ENCODE measurements at regions not wholly inside any gene's neighbourhood (a gene's known extent, or its start where the extent isn't known, plus 50 kb on each side); places are given as distances from the start of the nearest gene placed in this dataset.

GRCh38 chr10:45220931-45221330 lies 94.5 kb downstream of the OR13A1 start:
- H3K4me3 ChIP-seq (ENCODE audit: insufficient read depth, low read depth, low read length) = no peak overlapping the region

More at GRCh38 chr10:45220931-45221330, 94.5 kb downstream of the OR13A1 start:
- Histone ChIP-seq H3K56ac (ENCODE audit: extremely low read depth, insufficient read depth, low read length) (no peak overlapping the region), H3K4ac (ENCODE audit: low read depth, low read length) (no peak overlapping the region), H3K9ac (ENCODE audit: low read depth, low read length) (no peak overlapping the region), H4K5ac (ENCODE audit: low read depth, low read length) (no peak overlapping the region), H4K8ac (ENCODE audit: low read depth in 2 of 2, low read length in 2 of 2) (no peak overlapping the region), H4K91ac (ENCODE audit: insufficient read depth, low read depth, low read length) (no peak overlapping the region), H2BK120ac (ENCODE audit: low read depth, low read length) (no peak overlapping the region), H3K36me3 (ENCODE audit: control insufficient read depth, insufficient read depth, low read length) (no peaks in the 10 kb centered on the region), H2AK5ac (ENCODE audit: low read depth, low read length) (no peak overlapping the region), H2BK5ac (ENCODE audit: low read depth, low read length, poor library complexity, severe bottlenecking) (no peak overlapping the region), H3K9me1 (ENCODE audit: insufficient read depth, low read length) (no peaks in the 10 kb centered on the region), H3K14ac (replicated peaks; ENCODE audit: low read depth, low read length) (no peak overlapping the region), H3K79me1 (ENCODE audit: low read depth in 1 of 2, low read length in 2 of 2) (no peaks in the 10 kb centered on the region), H3K27ac (ENCODE audit: insufficient read depth, low read length) (no peak overlapping the region), H2BK20ac (ENCODE audit: low read depth, low read length) (no peak overlapping the region), H2BK15ac (ENCODE audit: low read depth, low read length) (no peak overlapping the region), H4K20me1 (ENCODE audit: insufficient read depth, low read length) (no peaks in the 10 kb centered on the region), H2AFZ (replicated peaks; ENCODE audit: low read length, poor library complexity) (no peak overlapping the region), H3K9me3 (ENCODE audit: control insufficient read depth, insufficient read depth, low read length) (no peaks in the 10 kb centered on the region), H3K23ac (ENCODE audit: low read depth, low read length) (no peak overlapping the region), H3K4me2 (ENCODE audit: low read depth, low read length) (no peak overlapping the region), H3K4me1 (ENCODE audit: control insufficient read depth, insufficient read depth, low read length) (no peaks in the 10 kb centered on the region), H3K27me3 (ENCODE audit: control insufficient read depth, insufficient read depth, low read length) (peaks cover 2% of the 10 kb centered on the region; the same call in 1 of the 2 replicates), H3K18ac (ENCODE audit: low read depth, low read length) (no peak overlapping the region), H2AK9ac (replicated peaks; ENCODE audit: low read depth, low read length, poor library complexity) (no peak overlapping the region)
- intact Hi-C loops (cut with micrococcal nuclease) (no loop called here), dilution Hi-C loops (cut with HindIII; ENCODE audit: low sequenced_read_pairs, unreplicated experiment) (no loop called here), in situ Hi-C loops (cut with MboI; ENCODE audit: low sequenced_read_pairs) (no loop called here)
- POLR2A ChIA-PET (ENCODE audit: unreplicated experiment) = no interaction called here
- ATAC-seq (ENCODE audit: low read depth) = no peak
- DNase-seq = no peak
- no TSS peak for BruUV-seq (replicated peaks)
- CTCF ChIA-PET = interaction anchor here (1.5 kb wide), 1 partner anchor 10 kb away, joined by 3 read pairs; no protein-coding TSS in a partner anchor
- TF ChIP-seq CEBPB (IDR thresholded peaks at IDR 0.05; ENCODE audit: low read depth, low read length) = no peak
- no peak for TF ChIP-seq POLR2A (IDR thresholded peaks at IDR 0.05; ENCODE audit: low read depth, low read length)
- TF ChIP-seq NFE2L2 (IDR thresholded peaks at IDR 0.05; ENCODE audit: low read depth, low read length) = no peak
- TF ChIP-seq MXI1 (IDR thresholded peaks at IDR 0.05; ENCODE audit: borderline replicate concordance, low read depth, low read length) = no peak
